GM20431 (cell line): ENCODE measurements at regions not wholly inside any gene's neighbourhood (a gene's known extent, or its start where the extent isn't known, plus 50 kb on each side); places are given as distances from the start of the nearest gene placed in this dataset.

Source experiments
- in situ Hi-C: fragments of 300-500 bp; cut with MseI, MboI; formaldehyde crosslinking; loops from one replicate; pipeline ENCODE4 v1.15.0; 2020; ENCODE audit warnings: low sequenced_read_pairs; ENCODE audit not compliant: unreplicated experiment

GRCh38 chr1:221622389-221622788 lies 119.5 kb downstream of the DUSP10 start:
- in situ Hi-C loops: no loop called here

GRCh38 chr1:221625026-221625425 lies 116.9 kb downstream of the DUSP10 start:
- in situ Hi-C loops: no loop called here

- in situ Hi-C loops: no loop called here
These were observed 115.8 kb downstream of the DUSP10 start for GRCh38 chr1:221626041-221626440.

DNA sequence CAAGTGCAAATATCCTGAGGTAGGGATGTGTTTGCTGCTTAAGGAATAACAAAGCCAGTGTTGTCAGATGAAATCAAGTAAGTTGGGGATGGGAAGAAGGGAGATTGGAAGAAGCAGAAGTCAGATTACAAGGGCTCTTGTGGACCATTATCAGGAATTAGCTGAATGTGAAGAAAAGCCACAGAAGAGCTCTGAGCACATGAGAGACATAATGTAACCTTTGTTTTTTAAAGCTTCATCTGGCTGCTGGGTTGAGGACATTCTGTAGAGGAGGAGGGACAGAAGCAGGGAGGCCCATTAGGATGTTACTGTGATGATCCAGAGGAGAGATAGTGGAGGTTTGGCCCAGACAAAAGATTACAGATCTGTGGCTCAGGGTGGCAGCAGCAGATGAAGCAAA lies 111.7 kb downstream of the DUSP10 start:
- in situ Hi-C loops: no loop called here

DNA sequence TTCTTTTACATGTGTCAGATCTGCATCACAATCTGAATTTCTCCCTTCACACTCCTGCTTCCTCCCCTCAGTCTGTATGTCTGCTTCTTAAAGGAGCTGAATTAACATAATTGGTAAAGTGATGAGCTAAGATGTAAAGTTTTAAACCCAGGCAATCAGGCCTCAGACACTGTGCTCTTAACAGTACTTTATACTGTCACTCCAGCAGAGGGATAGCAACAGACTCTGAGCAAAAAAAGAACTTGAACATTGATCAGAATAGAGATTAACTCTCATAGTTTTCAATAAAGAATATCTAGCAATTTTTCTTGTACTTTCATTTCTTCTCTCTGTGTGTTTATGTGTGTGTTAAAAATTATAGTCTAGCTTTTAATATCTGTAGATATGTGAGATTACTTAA lies 110.3 kb downstream of the DUSP10 start:
- in situ Hi-C loops: no loop called here

DNA sequence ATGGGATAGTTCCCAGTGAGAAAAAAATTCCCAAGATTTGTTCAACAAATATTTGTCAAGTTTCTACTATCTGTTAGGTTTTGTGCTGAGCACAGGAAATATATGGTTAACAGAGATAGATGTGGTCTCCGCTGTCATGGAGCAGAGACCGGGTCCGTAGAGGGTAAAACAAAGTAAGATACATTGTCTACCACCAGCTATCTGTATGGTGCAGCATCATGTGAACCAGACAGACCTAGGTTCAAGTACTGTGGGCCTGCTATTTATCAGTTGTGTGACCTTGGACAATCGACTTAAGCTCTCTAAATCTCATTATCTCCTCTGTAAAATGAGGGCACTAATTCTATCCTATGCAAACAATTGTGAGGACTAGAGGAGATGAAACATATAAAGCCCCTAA lies 109.8 kb downstream of the DUSP10 start:
- in situ Hi-C loops: no loop called here

DNA sequence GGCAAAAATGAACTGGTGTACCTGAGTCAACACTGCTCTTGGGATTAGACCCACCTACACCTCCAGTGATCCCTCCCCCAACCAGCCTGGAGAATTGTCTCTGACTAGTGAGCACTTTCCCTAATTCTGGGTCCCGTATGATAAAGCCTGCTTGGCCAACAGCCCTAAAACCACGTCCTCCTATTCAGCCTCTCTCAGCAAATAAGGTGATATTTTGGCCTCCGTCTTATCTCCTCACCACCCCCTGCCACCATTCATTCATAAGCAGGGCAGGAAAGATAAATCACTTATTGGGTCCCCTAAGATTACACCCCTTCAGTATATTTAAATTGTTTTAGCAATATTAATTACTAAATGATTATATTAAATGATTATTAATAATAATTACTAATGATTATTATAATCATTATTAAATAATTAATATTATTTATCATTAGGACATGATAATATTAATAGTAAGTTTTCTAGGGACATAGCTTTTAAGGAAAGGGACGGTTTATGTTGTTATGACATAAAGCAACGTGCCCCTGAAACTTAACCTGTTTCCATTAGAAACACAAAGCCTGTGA lies 108.0 kb downstream of the DUSP10 start:
- in situ Hi-C loops: no loop called here

DNA sequence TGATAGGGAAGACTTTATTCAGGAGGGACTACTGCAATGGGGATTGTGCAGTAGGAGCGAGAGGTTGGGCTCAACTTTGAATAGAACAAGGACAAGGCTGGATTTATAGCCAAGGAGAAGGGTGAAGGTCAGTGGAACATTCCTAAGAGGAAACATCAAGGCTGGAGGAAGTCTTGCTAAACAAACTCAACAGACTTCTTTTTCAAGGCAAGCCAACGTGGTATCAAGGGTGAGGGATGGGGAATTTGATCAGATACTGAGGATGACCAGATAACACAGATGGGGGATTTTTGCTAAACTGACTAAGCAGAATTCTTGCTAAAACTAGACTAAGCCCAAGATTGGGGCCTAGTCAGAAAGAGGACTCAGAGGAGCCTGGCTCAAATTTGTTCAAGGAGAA lies 107.3 kb downstream of the DUSP10 start:
- in situ Hi-C loops: no loop called here

DNA sequence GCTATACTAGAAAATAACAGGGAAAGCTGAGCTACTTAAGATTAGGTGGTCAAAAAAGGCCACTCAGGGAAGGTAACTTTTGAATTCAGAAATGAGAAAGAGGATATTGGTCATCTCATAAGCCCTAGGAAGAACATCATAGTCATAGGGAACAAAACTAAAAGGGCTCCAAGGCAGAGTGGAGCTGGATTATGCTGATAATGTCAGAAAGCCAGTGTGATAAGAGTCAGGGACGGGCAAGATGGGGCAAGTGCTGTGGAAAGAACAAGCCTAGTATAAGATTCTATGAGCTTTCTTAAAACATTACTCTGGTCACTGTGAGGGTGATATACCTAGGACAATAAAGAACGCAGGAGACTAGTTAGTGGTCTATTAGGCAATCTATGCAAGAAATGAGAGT lies 106.6 kb downstream of the DUSP10 start:
- in situ Hi-C loops: no loop called here

GRCh38 chr1:221636096-221636495 lies 105.8 kb downstream of the DUSP10 start:
- in situ Hi-C loops: no loop called here

DNA sequence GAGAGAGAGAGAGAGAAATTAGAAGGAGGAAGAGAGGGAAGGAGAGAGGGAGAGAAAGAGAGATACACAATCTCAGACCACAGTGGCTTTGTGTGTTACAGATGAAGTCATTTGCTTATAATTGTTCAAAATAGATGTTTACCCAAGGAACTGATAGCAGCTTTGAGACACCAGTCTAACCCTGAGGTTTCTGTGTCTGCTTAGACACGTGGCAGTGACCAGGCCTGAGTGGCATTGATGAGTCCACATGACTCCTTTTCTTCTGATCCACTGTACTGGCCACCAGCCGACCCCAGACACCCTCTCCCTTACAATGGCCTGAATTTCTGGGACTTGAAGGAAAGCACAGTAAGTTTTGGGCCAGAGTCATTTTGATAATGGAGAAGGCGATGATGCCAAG lies 104.9 kb downstream of the DUSP10 start:
- in situ Hi-C loops: no loop called here

GRCh38 chr1:221637641-221638041 lies 104.2 kb downstream of the DUSP10 start:
- in situ Hi-C loops: no loop called here

GRCh38 chr1:221638595-221638994 lies 103.3 kb downstream of the DUSP10 start:
- in situ Hi-C loops: no loop called here

DNA sequence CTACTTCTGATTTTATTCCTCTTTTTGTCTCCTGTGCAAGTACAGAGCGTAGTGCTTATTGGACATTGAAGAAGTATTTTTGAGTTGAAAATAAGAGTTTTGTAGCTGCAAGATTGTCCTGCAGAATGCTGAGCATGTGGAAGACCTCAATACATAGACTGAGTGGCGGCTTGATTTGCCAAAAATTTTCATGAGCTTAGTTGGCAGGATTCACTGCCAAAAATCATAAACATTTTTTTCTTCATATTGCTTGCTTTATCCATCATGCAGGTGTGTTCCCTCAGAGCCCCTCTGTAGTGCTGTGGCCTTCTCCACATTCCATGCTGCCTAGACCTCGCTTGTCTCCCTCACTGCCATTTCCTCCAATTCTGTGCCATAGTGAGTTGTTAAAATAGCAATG lies 100.1 kb downstream of the DUSP10 start:
- in situ Hi-C loops: no loop called here

DNA sequence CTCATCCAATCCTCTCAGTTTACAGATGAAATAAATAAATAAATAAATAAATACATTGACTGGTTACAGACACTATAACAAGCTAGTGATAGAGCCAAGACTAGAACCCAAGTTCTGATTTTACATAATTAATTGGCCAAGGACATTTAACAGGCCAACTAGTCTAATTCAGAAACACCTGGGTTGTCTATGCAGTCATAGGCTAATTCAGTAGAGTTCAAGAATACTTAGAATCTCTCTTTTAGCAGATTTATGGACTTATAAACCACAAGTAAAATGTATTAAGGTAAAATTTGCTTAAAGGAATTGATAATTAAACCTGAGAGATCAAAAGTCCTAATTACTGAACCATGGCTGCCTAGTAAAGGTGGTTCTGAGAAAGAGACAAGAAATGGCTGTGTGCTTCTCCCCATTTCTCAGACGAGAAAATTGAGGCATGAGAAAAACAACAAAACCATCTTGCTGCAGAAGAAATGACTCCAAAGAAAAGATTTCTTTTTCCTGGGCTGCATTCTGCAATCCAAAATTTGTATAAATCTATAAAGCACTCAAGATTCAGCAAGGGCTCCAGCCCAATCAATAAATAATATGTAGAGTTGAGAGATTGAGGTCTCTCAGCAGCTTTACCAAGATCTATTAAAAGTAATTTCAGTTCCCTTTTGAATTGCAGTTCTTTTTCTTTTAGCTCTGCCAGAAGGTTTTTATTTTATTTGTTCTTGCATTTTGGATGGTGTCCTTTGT lies 98.3 kb downstream of the DUSP10 start:
- in situ Hi-C loops: no loop called here

GRCh38 chr1:221644145-221644448 lies 97.8 kb downstream of the DUSP10 start:
- in situ Hi-C loops: no loop called here

GRCh38 chr1:221644663-221645258 lies 97.1 kb downstream of the DUSP10 start:
- in situ Hi-C loops: no loop called here

GRCh38 chr1:221648201-221648600 lies 93.7 kb downstream of the DUSP10 start:
- in situ Hi-C loops: no loop called here
